COLO668 (cell line): ENCODE measurements at regions not wholly inside any gene's neighbourhood (a gene's known extent, or its start where the extent isn't known, plus 50 kb on each side); places are given as distances from the start of the nearest gene placed in this dataset.

Experiments
- DNase-seq: peaks from one replicate; lab custom pipeline; 2025; ENCODE audit not compliant: unreplicated experiment; lab: John Stamatoyannopoulos, UW

GRCh38 chr17:33750943-33751701, 458.0 kb upstream of the ASIC2 start:
- DNase-seq: peak; percentile 21

- DNase-seq: no peak
These were observed 458.6 kb upstream of the ASIC2 start for GRCh38 chr17:33751702-33752065.

GRCh38 chr17:33753452-33753851, 460.4 kb upstream of the ASIC2 start:
- no peak for DNase-seq

GRCh38 chr17:33756021-33756420, 462.9 kb upstream of the ASIC2 start:
- DNase-seq: no peak

GRCh38 chr17:33765871-33766270, 472.8 kb upstream of the ASIC2 start:
- DNase-seq: no peak

- DNase-seq: no peak
These were observed 473.6 kb upstream of the ASIC2 start for GRCh38 chr17:33766721-33767120.

GRCh38 chr17:33769066-33769465, 476.0 kb upstream of the ASIC2 start:
- no peak for DNase-seq

GRCh38 chr17:33776304-33776703, 478.8 kb upstream of the CCL2 start:
- no peak for DNase-seq

GRCh38 chr17:33776903-33777302, 478.2 kb upstream of the CCL2 start:
- no peak for DNase-seq

- DNase-seq: no peak
These were observed 477.4 kb upstream of the CCL2 start for GRCh38 chr17:33777674-33778073.

GRCh38 chr17:33778505-33779233, 476.4 kb upstream of the CCL2 start:
- no peak for DNase-seq

GRCh38 chr17:33779234-33779591, 475.9 kb upstream of the CCL2 start:
- peak; percentile 1 for DNase-seq

GRCh38 chr17:33785281-33785680, 469.8 kb upstream of the CCL2 start:
- DNase-seq: no peak

GRCh38 chr17:33786478-33786877, 468.6 kb upstream of the CCL2 start:
- no peak for DNase-seq

GRCh38 chr17:33789658-33790057, 465.4 kb upstream of the CCL2 start:
- DNase-seq: no peak

GRCh38 chr17:33797181-33797580, 457.9 kb upstream of the CCL2 start:
- DNase-seq: no peak

GRCh38 chr17:33798308-33798707, 456.8 kb upstream of the CCL2 start:
- no peak for DNase-seq

- no peak for DNase-seq
These were observed 452.5 kb upstream of the CCL2 start for GRCh38 chr17:33802349-33803198.

- DNase-seq: no peak
These were observed 451.8 kb upstream of the CCL2 start for GRCh38 chr17:33803199-33803685.

GRCh38 chr17:33803686-33804085, 451.4 kb upstream of the CCL2 start:
- no peak for DNase-seq

GRCh38 chr17:33804401-33804800, 450.7 kb upstream of the CCL2 start:
- DNase-seq: no peak

GRCh38 chr17:33806631-33807030, 448.5 kb upstream of the CCL2 start:
- no peak for DNase-seq
